ENCODE measurements at regions not wholly inside any gene's neighbourhood (a gene's known extent, or its start where the extent isn't known, plus 50 kb on each side); places are given as distances from the start of the nearest gene placed in this dataset.

DNA sequence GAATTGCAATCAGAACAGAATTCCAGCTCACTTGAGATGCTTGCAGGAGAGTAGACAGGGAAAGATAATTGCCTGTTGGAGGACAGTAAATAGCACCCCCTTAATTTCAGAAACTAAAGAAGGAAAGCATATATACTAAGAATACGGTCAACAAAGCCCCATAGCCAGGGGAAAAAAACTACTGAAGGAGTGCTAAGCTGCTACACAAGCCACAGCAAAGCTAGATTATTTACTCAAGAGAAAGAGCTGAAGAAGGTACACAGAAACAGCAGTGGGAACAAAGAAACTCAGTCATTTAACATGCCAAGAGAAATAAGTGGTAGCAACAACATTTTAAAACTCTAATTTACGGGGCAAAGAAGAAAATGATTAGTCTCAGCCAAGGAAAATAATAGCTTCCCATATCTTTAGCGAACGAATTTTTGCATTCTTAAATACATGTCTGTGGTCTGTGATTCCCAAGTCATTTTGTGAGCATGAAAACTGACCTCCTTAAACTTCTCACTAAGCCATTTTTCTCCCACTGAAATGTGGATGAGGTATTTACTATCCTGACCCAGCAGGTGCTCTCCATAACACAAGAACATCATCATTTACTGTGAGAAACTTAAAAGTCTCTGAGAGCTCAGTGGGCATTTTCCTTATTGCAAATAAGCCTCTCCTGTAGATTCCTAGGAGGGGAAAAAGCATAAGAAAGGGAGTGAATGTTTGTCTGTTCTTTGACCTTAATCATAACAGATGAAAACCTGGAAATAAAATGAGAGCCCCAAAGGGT lies 196.0 kb downstream of the PAX3 start:
- DNase-seq (ENCODE audit: extremely low spot score), result no peak
- ChIA-PET POLR2A (interaction anchor here (1.0 to 1.5 kb wide), 2 partner anchors 14 to 196 kb away, joined by 3 read pairs; partner anchors contain the start of gene PAX3), CTCF (interaction anchor here (1.0 kb wide), 1 partner anchor 33 kb away, joined by 4 read pairs; no protein-coding TSS in a partner anchor)
- TF ChIP-seq ELF4 (IDR thresholded peaks at IDR 0.05), result no peak
- TF ChIP-seq SP1 (IDR thresholded peaks at IDR 0.05), result no peak
- TF ChIP-seq FOXA1 (IDR thresholded peaks at IDR 0.05), result no peak
- TF ChIP-seq FOXM1 (IDR thresholded peaks at IDR 0.05; ENCODE audit: borderline replicate concordance), result no peak
- no peak for TF ChIP-seq LEF1 (IDR thresholded peaks at IDR 0.05; ENCODE audit: borderline replicate concordance)
- no peak for TF ChIP-seq ARNT (IDR thresholded peaks at IDR 0.05)
- TF ChIP-seq L3MBTL2 (conservative IDR thresholded peaks at IDR 0.05), result no peak
- no peak for TF ChIP-seq HDGF (IDR thresholded peaks at IDR 0.05; ENCODE audit: borderline replicate concordance)
- no peak for TF ChIP-seq FOXK2 (IDR thresholded peaks at IDR 0.05)
- TF ChIP-seq, protein P1, sequence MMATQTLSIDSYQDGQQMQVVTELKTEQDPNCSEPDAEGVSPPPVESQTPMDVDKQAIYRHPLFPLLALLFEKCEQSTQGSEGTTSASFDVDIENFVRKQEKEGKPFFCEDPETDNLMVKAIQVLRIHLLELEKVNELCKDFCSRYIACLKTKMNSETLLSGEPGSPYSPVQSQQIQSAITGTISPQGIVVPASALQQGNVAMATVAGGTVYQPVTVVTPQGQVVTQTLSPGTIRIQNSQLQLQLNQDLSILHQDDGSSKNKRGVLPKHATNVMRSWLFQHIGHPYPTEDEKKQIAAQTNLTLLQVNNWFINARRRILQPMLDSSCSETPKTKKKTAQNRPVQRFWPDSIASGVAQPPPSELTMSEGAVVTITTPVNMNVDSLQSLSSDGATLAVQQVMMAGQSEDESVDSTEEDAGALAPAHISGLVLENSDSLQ (IDR thresholded peaks at IDR 0.05), result no peak
- no peak for TF ChIP-seq TARDBP (IDR thresholded peaks at IDR 0.05)
- TF ChIP-seq BHLHE40 (IDR thresholded peaks at IDR 0.05; ENCODE audit: borderline replicate concordance), result no peak
- TF ChIP-seq ZNF384 (IDR thresholded peaks at IDR 0.05), result no peak
- no peak for TF ChIP-seq NFRKB (IDR thresholded peaks at IDR 0.05)
- no peak for TF ChIP-seq CTBP1 (IDR thresholded peaks at IDR 0.05; ENCODE audit: borderline replicate concordance)
- no peak for TF ChIP-seq SUZ12 (IDR thresholded peaks at IDR 0.05)

DNA sequence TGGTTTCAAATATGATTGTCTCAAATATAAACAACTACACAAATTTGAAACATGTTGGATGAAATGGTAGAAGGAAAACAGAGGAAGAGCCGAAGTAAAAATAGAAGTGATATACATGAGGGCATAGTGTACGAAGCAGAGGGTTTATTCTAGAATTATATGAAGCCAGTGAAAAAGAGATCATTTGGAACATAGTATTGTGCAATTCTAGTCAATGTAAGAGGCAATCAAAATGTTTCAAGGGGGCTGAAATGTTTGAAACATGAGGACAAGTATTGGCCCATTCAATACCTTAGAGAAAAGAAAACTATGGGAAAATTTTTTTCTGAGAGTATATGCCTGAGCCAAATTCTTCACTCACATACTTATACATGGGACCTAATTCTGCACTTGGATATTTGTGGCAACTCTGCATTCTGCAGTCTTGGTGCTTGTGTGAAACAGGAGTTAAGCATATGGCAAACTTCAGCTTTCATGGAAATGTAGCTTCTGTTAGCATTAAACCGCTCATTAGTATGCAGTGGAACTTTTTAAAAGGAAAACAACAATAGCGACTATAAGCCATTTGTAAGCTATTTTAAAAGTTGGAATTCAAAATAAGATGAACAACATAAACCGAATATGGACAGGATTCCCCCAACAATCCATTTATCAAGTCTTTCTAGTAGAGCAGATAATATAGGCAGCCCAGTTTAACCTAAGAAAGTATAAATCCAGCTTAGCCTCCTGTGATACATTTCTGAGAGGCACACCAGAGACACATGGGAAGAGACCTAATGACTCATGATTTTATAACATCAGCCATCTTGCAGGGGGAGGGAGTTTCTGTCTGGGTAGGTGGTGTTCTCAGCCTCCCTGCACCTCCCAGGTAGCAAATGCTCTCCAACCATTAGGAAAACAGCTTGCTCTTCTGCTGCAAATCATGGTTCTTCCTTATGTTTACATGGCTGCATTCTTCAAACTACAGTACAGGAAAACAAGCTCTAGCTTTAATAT lies 197.8 kb downstream of the PAX3 start:
- TF ChIP-seq FOXA1 (IDR thresholded peaks at IDR 0.05) (no peak), ELF4 (IDR thresholded peaks at IDR 0.05) (no peak), FOXK2 (IDR thresholded peaks at IDR 0.05) (no peak), ZNF384 (IDR thresholded peaks at IDR 0.05) (no peak), HDGF (IDR thresholded peaks at IDR 0.05; ENCODE audit: borderline replicate concordance) (no peak)
- TF ChIP-seq, protein P1 (IDR thresholded peaks at IDR 0.05), result no peak
- POLR2A ChIA-PET, result no interaction called here

DNA sequence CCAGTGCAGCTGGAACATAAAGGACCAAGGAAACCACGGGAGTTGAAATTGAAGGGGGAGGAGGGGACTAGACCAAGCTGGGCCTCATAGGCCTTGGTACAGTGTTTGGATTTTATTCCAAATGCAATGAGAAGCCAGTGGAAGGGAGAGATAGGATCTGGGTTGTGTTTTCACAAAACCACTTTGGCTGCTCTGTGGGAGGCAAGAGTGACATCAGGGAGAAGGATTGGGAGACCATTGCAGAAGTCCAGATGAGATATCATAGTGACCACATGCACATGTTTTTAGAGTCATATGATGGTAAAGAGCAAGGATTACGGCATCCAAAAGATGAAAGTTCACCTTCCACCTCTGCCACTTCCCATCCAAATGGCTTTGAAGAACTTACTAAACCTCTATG lies 210.2 kb downstream of the PAX3 start:
- DNase-seq (ENCODE audit: extremely low spot score), result no peak
- ChIA-PET POLR2A (interaction anchor here (1.1 kb wide), 1 partner anchor 405 kb away, joined by 3 read pairs; no protein-coding TSS in a partner anchor), CTCF (no interaction called here)
- TF ChIP-seq ARNT (IDR thresholded peaks at IDR 0.05) (no peak), ELF4 (IDR thresholded peaks at IDR 0.05) (no peak), ZNF384 (IDR thresholded peaks at IDR 0.05) (no peak), FOXK2 (IDR thresholded peaks at IDR 0.05) (no peak), BHLHE40 (IDR thresholded peaks at IDR 0.05; ENCODE audit: borderline replicate concordance) (no peak), FOXM1 (IDR thresholded peaks at IDR 0.05; ENCODE audit: borderline replicate concordance) (no peak), LEF1 (IDR thresholded peaks at IDR 0.05; ENCODE audit: borderline replicate concordance) (no peak), FOXA1 (IDR thresholded peaks at IDR 0.05) (no peak), TARDBP (IDR thresholded peaks at IDR 0.05) (no peak), HDGF (IDR thresholded peaks at IDR 0.05; ENCODE audit: borderline replicate concordance) (no peak), SP1 (IDR thresholded peaks at IDR 0.05) (no peak), NFRKB (IDR thresholded peaks at IDR 0.05) (no peak), CTBP1 (IDR thresholded peaks at IDR 0.05; ENCODE audit: borderline replicate concordance) (no peak), SUZ12 (IDR thresholded peaks at IDR 0.05) (no peak), L3MBTL2 (conservative IDR thresholded peaks at IDR 0.05) (no peak)
- TF ChIP-seq, protein P1 (IDR thresholded peaks at IDR 0.05), result no peak

More for the DNA sequence above, 197.8 kb downstream of the PAX3 start:
- CTCF ChIA-PET, result no interaction called here
- no peak for DNase-seq (ENCODE audit: extremely low spot score)

DNA sequence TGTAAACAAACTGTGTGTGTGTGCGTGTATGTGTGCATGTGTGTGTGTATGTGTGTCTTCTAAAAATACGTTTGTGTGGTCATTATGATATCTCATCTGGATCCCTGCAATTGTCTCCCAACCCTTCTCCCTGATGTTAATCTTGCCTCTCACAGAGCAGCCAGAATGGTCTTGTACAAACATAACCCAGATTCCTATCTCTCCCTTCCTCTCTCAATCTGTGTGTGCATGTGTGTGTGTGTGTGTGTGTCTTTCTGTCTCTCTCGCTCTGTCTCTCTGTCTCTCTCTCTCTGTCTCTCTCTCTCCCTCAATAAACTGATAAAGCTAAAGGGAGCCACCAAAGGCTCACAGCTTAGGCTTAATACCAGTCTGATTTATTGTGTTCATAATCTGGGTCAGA lies 210.8 kb downstream of the PAX3 start:
- DNase-seq (ENCODE audit: extremely low spot score), result no peak
- ChIA-PET POLR2A (interaction anchor here (1.1 kb wide), 1 partner anchor 406 kb away, joined by 3 read pairs; no protein-coding TSS in a partner anchor), CTCF (no interaction called here)
- TF ChIP-seq TARDBP (IDR thresholded peaks at IDR 0.05) (no peak), ARNT (IDR thresholded peaks at IDR 0.05) (no peak), FOXM1 (IDR thresholded peaks at IDR 0.05; ENCODE audit: borderline replicate concordance) (no peak), SUZ12 (IDR thresholded peaks at IDR 0.05) (no peak), FOXK2 (IDR thresholded peaks at IDR 0.05) (no peak), BHLHE40 (IDR thresholded peaks at IDR 0.05; ENCODE audit: borderline replicate concordance) (no peak), CTBP1 (IDR thresholded peaks at IDR 0.05; ENCODE audit: borderline replicate concordance) (no peak), L3MBTL2 (conservative IDR thresholded peaks at IDR 0.05) (no peak), FOXA1 (IDR thresholded peaks at IDR 0.05) (no peak), SP1 (IDR thresholded peaks at IDR 0.05) (no peak), LEF1 (IDR thresholded peaks at IDR 0.05; ENCODE audit: borderline replicate concordance) (no peak), ZNF384 (IDR thresholded peaks at IDR 0.05) (no peak), ELF4 (IDR thresholded peaks at IDR 0.05) (no peak)
- TF ChIP-seq, protein P1 (IDR thresholded peaks at IDR 0.05), result no peak
